ENCODE measurements at regions not wholly inside any gene's neighbourhood (a gene's known extent, or its start where the extent isn't known, plus 50 kb on each side); places are given as distances from the start of the nearest gene placed in this dataset.

GRCh38 chr1:30417001-30417700 is 306.2 kb downstream of the MATN1 start:
- no peak for DNase-seq

DNA sequence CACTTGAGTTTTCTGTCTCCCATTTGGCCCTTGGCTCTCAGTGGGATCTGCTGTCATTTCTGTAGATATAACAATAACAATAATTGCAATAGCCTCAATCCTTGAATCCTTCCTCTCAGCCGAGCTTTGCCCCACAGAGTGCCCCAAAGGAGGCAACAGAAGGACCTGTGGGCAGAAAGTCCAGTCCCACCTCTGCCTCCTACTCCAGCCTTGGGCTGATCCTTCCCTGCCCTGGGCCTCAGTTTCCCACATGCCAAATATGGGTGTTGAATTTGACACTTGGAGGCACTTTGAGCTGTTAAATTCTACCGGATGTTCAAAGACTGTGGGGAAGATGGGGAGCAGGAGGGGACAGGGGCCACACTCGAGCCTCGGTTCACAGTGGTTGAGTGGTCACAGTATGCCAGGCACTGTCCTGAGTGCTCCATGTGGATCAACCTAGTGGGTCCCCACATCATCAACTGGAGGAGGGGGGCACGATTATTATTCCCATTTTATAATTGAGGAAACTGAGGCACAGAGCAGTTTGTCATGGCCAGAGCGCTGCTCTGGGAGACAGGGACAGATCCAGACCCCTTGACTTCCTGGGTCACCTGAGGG is 307.1 kb downstream of the MATN1 start:
- DNase-seq: no peak

DNA sequence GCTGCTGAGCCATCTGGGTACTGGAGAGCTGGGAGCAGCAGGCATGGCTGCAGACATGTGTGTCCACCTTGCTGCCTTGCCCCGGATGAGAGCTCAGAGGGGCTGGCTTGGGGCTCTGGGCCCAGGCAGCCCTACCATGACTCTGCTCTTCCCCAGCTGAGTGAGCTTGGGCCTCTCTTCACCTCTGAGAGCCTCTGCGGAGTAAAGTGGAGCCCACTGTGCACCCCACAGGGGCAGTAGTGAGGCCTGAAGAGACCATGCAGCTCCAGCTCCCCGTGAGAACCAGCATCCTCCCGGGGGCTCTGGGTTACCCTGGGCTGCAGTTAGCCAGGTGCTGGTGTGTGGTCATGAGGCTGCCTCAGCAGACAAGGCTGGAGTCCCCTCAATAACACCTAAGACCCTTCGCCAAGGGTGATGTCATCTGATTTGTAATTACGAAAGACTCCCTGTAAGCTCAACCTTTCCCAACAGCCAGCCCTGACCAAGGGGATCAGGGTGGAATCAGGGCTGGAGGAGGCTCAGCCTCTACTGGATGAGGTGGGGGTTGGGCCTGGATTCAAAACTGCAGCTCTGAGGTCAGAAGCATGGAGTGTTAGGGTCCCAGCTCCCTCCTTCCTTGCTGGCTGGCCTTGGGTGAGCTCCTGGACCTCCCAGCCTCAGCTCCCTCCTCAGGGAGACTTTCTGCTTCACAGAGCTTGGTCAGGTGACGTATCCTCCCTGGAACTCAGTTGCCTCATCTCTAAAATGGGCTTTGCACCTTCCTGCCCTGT is 308.0 kb downstream of the MATN1 start:
- DNase-seq: no peak

DNA sequence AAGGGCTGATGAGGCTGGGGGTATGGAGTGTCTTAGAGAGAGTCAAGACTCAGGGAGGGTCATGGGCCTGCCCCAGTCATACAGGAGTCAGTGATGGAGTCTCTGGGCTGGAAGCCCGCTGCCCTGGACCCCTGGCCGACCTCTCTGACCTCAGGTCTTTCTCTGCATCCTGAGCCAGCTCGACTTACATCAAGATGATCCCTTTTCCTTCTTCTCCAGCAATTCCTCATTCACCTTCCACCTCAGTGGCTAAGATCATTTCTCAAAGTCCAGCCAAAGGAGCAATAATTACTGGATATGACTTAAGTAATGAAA is 308.6 kb downstream of the MATN1 start:
- no peak for DNase-seq

DNA sequence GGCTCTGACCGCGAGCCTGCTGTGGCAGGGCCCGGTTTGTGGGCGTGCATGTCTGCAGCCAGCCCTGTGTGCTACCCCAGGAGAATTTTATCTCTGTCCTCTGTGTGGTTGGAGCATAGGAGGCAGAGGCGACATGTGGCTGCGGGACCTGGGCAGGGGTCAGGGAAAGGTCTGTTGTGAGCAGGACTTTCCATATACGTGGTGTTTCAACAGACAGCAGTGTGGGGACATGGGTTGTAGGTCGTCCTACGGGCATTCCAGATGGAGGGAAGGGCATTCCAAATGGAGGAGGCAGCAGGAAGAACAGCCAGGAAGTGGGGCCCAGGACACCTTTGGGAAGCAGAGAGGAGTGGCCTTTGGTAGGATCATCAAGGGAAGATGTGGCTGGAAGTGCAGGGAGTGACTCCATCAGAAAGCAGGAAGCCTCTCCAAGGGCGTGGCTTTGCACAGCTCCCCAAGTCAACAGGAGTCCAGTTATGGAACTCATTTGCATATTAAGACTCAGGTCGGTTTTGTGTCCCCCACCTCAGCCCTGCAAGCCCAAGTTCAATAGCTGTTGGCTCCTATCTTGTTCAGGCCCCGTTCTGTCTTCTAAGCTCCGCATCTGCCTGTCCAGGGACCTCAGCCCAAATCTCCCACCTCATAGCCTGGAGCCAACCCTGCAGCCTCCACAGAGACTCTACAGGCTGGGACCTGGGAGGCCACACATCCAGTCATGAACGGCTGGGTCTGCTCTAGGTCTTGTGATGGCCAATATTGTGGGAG is 309.1 kb downstream of the MATN1 start:
- no peak for DNase-seq

DNA sequence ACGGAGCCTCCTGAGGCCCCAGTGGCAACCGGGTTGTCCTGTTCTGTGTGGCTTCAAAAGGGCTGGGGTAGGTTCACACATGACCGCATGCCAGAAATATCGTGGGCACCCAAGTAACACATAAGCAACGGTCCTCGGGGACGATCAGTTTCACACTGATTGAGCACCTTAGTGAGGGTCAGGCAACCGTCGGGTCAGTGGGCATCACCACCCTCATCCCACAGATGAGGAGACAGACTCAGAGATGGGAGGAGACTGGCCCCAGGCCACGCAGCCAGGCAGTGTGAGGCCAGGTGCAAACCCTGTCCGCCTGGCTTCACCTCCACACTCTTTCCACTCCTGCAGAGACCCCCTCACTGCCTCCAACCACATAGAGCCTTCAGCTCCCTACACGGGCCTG is 309.8 kb downstream of the MATN1 start:
- DNase-seq: no peak

DNA sequence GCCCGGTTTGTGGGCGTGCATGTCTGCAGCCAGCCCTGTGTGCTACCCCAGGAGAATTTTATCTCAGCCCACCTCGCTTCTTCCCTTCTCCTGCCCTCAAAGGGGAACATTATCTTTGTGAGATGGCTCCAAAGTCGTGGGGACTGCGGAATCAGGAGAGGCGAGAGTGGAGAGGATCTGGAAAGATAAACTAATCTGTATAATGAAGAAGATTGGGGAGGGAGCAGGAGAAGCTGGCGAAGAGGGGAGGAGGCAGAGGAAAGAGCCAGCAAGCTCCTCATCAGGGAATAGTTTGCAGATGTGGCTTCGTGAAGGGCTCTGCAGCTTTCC is 310.3 kb downstream of the MATN1 start:
- no peak for DNase-seq

- peak; percentile 14 for DNase-seq
These were observed 310.9 kb downstream of the MATN1 start for GRCh38 chr1:30412241-30413110.

DNA sequence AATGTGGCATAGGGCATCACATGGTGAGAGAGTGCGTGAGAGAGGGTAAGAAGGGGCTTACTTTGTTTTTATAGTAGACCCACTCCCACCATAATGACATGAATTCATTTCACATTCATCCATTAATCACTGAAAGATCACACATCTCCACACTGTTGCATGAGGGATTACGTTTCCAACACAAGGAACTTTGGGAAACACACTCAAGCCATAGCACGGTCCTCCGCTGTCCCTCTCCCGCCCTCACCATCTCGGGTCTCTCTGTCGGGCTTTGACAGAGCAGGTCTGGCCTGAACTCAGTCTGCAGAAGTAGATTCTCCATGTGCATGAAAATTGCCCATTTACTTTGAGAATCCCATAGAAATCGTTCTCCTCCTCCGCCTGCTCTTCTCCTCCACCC is 312.2 kb downstream of the MATN1 start:
- no peak for DNase-seq

GRCh38 chr1:30410153-30410851 is 313.1 kb downstream of the MATN1 start:
- no peak for DNase-seq

DNA sequence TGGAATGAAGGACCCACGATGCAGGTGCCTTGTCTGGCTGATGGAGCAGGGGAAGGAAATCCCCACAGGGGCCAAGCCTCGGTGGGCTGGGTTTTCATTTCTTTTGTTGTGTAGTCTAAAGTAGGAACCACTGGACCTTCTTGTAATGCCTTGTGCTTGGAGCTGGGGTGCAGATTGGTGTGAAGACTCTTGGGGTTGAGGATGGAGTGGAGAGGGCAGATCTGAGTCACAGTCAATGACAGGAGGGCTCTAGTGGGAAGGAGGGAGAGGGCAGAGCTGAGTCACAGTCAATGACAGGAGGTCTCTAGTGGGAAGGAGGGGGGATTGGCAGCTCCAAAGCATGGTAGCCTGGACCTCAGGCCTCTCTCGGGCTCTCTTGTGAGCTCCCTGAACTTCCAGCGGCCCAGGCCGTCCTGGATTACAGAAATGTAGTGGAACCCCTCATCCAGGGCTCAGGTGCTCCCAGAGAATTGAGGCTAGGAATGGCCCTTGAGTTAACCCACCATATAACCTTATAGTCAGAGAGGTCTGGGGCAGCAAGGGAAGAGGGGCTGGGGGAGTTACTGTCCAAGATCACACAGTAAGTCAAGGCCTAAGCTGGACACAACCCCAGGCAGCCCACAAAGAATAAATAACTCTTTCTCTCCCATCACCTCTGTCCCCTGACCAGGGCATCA is 313.8 kb downstream of the MATN1 start:
- DNase-seq: peak; percentile 15

- DNase-seq: peak; percentile 52
These were observed 315.4 kb downstream of the MATN1 start for GRCh38 chr1:30407865-30408580.

DNA sequence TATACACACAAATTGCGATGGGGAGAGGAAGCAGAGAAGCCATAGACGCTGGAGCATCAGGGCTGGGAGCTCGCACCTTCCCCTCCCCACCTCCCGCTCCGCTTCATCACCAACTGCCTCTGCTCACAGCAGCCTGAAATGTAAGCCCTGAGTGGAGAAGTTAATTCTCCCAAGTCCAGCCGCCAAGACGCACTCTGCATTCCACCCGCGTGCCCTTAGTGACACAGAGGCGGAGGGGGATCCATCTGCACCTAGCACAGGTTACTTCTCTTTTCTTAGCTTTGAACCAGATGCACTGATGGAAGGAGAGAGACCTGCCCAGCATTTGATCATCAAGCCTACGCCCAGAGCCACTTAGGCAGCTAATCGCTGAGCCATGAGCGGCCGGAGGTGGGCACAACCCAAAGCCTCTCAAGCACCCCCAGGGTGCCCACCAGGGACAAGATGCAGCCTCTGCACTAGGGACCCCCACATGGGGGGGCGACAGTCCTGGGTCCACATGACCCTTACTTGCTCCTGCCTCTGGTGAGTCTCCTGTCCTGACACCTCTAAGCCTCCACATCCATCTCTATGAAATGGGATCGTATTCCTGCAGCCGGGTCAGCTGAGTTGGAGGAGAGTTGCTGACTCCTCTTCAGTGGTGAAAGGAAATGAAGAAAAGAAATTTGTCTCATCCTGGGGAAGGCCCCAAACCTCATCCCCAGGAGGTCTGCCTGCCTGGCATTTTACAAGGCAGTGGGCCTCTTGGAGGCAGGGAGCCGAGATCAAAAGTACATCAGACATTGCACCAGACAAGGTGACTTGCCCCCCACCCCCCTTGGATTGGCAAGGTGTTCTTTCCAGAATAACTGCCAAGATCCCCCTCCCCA is 316.2 kb downstream of the MATN1 start:
- no peak for DNase-seq

GRCh38 chr1:30405631-30406212 is 317.7 kb downstream of the MATN1 start:
- DNase-seq: no peak

DNA sequence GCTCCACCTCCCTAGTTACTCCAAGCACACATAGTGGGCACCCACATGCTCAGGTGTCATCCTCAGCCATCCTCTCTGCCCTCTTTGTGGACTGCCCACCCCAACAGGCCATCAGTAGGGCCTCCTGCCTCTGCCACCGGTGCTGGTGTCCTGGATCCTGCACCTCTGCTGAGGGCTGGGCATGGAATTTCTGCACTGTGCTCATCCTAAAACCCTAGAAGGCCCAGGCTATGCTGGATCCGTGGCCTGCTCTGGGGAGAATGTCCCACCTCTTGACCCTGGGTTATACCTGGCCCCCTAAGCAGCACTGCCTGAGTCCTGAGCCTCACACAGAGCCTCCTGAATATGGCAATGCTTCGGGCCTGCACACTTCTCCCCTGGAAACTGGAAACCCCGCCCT is 318.3 kb downstream of the MATN1 start:
- DNase-seq: no peak

DNA sequence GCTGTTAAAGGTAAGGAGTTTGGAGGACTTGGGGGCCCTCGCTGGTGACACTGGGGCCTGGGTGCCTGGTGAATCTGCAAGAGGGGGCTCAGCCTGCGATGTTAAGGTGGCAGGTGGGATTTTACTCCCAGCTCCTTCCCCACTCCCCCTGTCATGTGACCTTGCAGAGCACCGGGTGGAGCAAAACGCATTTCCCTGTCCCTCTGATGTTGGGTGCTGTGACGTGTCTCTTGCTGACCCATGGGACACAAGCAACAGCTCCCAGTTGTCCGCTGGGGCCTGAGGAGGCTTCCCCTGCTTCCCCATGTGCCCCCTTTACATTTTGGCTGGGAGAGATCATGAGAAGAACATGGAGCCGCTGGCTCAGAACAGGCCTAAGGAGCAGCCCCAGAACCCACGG is 319.0 kb downstream of the MATN1 start:
- no peak for DNase-seq

DNA sequence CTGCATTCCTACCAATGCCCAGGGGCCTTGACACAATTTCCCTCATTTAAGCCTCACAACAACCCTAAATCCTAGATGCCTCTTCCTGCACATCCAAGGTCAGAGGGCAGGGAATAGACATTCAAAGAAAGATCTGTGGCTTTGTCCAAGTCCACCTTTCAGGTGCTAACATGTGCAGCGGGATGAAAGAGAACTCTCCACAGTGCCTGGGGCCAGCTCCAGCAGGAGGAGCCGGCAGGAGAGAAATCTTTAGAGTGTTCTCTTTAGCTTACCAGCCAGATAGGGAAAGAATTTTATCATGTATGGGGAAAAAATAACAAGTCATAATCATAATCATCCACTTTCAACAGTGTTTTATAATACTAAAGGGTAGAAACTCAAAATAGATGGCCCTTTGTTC is 319.7 kb downstream of the MATN1 start:
- no peak for DNase-seq

DNA sequence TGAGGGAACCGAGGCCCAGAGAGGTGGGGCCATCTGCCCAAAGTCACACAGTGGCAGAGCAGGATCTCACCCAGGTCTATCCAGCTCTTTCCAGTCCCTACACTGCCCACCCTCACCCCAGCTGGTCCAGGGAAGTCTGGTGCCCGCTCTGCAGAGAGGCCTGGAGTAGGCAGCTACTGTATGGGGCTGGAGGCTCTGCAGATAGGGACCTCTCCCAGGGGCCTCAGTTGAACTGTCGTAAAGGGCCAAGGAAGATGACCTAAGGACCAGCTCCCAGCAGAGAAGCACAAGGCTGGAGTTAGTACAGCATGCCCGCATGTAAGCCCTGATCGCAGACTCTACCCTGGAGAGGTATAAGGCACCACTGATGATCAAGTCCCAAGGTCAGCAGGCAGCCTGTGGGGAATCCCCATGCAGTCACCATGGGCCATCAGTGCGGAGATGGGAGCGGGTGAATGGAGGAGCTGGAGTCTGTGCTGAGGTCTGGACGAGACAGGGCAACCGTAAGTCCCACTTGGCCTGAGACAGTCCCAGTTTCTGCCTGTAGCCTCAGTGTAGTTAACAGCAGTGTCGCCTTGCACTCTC is 320.2 kb downstream of the MATN1 start:
- DNase-seq: no peak

GRCh38 chr1:30402031-30402430 is 321.4 kb downstream of the MATN1 start:
- no peak for DNase-seq

Data from EL (cell line).